ENCODE measurements at regions not wholly inside any gene's neighbourhood (a gene's known extent, or its start where the extent isn't known, plus 50 kb on each side); places are given as distances from the start of the nearest gene placed in this dataset.
A peak's percentile ranks its signal among the peaks of the same experiment; 100 is the strongest.
"Not testable (repeated sequence)": the region's sequence is repeated elsewhere in the genome, so short reads cannot be mapped to it uniquely, and the experiment has no call there.

DNA sequence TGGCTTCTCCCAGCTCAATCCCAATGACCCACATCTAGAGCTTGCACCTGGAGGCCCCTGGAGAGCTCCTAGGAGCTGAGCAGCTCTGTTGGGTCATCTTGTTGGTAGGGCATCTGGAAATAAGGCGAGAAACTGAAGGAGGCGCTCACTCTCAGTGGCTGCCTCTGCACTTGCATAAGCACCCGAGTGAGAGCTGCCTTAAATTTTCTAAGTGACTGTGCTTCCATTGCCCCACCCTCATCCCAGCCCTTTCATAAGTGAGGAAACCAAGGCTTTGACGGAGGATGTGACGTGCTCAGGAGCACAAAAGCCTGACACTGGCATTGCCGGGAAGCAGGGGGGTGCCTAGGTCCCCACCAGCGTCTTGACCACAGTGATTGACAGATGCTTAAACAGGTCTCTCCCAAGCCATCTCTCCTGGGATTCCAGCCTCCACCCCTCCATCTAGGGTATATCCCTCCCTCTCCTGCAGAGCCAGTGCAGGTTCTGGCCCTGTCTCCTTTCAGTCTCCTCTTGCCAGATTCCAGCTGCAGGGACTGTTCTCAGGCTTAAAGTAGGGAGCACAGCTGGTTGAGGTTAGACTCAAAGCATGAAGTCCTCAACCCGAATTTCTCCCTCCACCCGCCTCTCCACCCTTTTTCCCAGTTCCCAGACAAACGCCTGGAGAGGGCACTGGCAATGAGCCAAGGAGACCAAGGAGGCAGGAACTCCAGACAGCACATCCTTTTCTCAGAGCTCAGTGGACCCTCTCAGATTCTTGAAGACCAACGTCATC is 113.7 kb downstream of the IRX5 start:
- DNase-seq: no peak

DNA sequence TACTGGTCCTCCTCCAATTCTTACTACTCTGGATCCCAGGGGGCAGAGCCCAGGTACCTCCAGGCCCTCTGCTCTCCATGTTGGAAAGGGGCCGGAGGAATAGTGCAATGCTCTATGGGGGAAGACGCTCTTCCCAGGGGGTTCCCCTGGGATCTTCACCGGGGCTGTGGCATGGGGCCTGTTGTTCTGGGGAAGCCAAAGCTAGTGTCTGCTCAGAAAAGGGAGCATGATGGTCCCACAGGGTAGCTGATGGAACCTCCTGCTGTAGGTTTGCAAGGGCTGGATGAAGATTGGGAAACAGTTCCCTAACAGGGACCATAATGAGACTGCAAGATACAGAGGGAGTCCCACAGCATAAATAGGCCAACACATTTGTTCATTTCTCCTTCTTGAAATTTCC is 114.7 kb downstream of the IRX5 start:
- no peak for DNase-seq

DNA sequence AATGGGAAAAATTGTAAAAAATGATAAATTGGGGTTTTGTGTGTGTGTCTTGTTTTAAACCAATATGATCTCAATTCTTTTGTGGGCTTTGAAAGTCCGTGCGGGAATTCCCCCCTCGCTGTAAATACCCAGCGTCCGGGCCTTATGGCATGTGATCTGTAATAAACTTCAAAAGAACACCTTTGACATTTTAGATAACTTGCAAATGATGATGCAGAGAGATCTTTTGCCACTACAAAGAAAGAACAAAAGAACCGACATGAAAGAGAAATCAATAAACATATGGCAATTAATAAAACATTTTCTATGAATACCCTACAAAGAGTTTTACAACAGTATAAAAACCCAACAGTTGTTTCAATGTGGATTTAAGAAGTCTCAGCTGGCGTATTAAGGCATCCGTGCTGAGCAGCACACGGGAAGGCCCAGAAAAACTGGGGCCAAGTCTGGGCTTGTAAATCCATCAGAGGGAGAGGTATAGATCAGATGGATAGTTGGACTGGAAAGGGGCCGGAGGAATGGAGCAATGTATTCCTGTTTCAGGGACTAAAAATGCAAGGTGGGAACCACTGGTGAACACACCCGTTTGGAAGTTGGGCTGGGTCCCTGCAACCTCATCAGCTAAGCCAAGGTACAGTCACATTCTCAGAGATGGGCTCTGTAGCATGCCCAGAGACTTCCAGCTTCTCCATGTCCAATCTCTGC is 115.2 kb downstream of the IRX5 start:
- no peak for DNase-seq

DNA sequence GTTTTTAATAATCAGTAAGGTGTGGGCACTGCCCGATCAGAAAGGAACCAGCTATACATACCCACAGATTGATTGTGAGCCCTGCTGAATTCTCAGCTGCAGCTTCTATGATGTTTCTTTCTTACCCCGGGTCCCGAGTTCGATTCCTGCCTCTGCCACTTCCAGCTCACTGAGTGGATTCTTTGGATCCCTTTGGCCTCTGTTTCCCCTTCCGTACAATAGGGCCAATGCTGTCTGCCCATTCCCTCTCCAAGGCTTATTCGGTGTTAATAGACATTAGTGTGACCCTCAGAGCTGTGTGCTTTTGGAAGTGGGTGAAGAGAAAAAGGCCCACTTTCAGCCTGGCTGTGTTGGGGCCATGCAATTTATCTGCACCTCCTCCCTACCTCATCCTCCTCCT is 115.8 kb downstream of the IRX5 start:
- no peak for DNase-seq

DNA sequence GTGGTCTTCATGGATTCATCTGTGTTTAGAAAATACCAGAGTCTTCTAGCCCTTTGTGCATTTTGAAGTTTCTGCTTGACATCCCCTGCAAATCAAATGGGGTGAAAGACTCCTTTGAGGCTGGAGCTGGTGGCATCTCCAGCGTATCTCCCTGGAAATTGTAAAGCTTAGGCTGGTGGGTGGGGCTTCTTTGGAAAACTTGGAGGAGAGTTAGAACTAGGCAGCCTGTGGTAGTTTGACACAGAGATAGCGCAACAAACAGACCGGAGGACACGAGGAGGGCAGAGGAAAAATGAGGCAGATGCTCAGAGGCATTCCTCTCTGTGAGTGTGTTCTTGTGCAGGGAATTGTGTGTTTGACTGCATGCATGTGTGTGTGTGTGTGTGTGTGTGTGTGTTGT is 116.3 kb downstream of the IRX5 start:
- DNase-seq: no peak

DNA sequence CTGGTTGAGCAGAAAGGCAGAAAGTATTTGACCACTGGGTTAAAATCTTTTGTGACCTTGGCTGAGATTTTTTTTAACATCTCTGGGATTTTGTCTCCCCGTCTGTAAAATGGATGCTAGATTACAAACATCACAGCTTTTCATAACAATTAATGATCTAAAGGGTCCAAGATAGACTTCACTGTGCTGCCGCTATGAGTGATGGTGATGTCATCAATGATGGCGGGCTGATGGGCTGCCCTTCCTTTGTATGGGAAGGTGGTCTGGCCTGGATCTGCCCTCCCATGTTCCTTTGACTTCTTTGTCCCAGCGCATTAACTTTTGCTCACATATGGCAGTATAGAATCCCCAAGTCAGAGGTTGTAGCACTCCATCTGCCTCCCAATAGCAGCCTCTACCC is 116.7 kb downstream of the IRX5 start:
- no peak for DNase-seq

DNA sequence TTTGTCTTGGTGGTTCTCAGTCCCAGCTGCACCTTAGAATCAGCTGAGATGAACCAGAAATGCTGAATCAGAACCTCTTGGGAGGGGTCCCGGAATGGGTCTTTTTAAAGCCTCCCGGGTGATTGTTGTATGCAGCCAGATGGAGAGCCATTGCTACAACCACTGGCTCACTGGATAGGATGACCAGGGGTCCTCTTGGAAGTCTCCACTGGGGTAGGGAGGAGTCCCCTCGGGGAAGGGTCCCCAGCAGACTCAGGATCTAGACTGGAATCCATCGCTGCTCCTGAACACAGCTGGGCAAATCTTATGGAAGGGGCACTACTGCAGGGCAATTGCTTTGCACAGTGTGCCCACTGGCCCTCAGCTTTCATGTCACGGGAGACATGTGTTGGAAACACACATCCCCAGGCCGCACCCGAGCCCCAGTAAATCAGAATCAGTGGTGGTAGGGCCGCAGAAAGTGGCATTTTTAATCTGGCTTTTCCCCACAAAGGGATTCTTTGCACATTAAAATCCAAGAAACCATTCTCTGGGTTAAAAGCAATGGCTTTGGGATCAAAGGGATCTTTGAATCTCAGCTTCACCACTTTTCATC is 117.3 kb downstream of the IRX5 start:
- DNase-seq: no peak

DNA sequence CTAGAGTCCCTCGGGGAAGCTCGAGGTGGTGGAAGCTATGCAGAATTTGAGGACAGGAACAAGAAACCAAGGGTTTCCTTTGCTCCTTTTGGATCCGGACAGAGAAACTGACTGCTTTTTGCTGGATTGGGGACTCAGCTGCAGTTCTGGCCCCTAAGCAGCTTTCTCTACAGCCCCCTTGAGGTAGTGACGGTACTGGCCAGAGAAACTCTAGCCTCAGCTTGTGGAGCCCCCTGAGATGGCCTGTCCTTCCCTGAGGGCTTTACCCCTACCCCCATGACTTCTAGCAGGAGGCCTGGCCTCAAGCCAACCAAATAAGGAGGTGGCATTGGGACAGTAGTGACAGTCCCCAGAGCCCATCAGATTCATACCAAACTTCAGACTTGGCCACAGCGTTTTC is 118.1 kb downstream of the IRX5 start:
- DNase-seq: no peak

DNA sequence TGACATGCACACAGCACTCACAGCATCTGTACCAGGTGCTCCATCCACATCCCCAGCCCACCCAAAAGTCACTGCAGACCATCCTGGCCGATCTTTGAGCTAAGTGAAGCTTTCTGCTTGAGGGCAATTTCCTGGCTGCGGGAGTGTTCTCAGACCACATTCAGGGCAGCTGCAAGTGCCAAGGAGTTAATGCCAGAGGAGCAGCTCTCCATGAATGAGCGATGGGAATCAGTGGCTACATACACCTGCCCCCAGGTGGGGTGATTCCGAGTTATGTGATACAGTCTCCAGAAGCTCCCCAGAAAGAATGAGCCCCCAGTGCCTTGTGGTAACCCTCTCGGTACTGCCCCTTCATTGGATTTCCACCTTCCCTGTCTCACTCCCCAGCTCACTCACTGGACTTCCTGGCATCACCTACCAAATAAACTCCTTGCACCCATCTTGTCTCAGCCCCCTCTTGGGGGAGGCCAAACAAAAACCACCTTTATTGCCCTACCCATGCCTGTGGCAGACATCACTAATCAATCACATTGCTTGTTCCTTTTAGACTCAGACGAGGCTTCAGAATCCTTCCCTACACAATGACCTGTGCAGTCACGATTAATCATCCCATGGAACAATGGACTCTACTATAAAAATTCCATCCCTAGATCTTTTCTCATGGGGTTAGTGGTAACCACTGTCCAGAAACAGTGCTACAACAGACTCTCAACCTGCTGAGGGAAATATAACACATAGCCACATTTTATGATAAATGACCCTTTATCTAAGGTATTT is 121.1 kb downstream of the IRX5 start:
- DNase-seq: no peak

DNA sequence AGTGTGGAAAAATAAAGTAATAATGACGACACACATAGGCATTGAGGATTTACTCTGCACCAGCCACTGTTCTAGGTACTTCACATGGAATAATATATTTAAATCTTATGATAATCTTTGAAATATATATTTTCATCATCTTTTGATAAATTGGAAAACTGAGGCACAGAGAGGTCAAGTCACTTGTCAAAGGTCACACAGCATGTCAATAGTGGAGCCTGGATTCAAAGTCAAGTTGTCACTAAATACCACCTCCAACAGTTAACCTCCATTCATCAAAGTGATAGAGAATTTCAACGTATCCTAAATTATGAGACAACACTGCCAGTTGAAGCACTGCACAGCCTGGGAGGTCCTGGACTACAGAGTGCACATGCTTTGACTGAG is 121.7 kb downstream of the IRX5 start:
- DNase-seq: no peak

DNA sequence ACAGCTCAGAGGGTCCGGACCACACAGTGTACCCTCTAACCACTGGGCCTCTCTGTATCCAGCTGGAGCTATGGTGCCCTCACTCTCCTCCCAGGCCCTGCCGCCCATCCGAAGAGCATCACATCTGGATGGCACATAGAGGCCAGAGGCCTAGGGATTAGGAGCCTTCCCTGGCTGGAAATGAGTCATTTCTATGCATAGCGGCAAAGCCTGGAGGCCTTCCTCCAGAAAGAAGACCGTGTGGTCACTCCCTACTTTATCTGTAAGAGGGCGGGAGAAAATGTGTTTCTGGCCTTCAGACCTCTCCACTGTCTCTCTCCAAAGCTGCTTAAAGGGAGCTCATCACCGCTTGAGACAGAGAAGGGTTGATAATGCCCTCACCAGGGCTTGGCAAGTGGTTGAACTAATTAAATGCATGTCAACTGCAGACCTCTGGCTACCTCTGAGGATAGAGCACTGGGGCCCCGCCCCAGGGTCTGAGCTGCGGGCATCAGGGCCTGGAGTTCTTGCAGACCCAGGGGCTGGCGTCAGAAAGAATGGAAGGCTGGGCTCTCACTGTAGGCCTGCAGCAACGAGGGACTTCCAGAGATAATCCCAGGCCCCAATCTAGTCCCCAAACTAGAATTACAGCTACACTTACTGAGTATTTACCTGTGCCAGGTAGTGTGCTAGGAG is 122.2 kb downstream of the IRX5 start:
- no peak for DNase-seq

DNA sequence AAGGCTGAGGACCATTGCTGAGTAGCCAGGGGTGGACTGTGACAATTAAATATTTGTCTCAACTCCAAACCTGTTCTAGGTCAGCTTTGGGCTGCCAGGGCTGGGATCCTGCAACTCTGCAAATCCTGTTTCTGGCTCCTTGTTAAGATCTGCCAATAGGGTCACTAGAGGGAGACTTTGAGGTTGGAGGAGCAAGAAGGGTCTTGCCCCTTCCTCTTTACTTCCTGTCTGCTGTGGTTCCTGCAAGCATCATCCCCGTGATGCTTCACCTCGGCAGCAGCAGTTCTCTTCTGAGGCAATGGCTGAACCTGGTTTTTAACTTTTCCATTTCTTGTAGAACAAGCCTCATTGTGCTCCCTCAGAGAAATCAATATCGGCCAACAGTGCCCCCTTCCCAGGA is 124.6 kb downstream of the IRX5 start:
- no peak for DNase-seq

DNA sequence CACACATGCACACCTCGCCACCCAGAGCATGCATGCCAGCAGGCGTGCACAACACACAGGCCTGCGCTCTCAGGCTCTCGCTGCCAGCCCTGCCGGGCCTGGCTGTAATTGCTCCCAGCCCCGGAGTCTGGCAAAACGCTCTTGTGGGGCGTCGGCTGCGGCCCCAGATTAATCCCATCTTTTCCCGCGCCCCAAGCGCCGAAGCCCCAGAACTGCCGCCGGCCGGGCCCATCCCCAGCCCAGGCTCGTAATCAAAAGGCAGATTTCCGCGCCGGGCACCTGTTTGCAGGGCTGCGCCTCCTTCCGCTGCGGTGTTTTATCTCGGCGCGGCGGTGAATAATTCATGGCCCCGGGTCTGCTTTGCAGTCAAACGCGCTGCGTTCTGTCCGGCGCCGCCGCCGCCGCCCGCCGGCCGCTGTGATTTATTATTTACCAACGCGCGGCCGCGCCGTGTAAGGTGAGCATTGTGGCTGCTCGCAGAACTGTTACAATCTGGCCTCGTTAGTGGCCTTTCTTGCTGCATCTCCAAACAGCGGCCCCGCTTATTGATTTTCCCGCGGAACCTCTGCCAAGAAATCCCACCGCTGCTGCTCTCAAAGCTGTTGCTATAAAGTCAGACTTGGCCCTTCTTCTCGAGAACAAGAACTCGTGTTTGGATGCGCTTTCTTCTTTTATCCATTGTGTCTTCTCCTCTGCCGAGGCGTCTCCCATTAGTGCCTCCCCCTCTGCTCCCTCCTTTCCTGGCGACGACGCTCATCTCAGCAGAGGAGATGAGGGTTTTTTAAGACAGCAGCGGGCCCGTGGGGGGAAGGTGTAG is 126.1 kb downstream of the IRX5 start:
- DNase-seq: peak; percentile 28

DNA sequence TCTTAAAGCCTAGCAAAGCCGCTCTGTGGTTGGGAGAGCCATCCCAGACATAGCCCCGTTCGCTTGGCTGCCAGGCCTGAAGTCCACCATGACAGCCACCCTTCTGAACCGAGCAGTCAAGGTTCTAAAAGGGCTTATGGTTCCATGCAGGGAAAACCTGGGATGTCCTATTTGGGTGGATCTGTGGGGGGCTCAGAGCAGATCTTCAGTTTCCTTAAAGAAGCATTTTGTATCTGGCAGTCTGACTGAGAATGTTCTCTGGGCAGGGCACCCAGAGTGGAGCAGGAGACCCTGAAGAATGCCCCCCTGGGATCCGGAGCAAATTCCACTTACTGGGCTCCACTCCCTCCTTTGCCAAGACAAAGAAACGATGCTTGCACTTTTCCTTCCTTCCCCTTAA is 127.2 kb downstream of the IRX5 start:
- DNase-seq: no peak

DNA sequence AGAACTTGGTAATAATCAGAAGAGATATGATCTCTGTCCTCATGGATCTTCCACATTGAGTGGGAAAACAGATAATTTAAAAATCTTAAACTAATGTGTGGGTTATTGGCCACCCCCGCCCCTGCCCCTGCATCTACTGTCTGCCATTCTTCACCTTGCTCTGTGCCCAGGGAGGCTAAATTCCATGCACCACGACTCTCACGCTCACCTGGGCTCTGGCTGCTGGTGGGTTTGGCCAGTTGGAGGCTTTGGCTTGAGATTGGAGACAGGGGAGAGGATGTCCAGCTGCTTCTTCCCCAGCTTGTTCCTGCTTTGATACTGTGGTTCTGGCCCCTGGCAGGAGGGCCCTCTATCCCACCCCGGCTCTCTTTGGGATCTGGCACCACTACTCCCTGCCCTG is 127.9 kb downstream of the IRX5 start:
- no peak for DNase-seq

DNA sequence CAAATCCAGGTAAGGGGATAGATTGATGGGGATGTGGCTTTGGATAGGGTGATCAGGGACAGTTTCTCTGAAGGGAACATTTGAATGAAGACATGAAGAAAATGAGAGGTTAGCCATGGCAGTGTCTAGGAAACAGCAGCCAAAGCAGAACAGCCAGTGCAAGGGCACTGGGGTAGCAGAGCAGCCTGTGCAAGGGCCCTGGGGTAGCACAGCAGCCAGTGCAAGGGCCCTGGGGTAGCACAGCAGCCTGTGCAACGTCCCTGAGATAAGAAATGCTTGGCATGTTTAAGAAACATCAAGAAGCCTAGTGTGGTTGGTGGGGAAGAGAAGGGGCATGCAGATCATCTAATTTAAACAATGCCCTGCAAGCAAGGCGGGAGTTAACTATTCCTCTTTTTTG is 128.5 kb downstream of the IRX5 start:
- no peak for DNase-seq

DNA sequence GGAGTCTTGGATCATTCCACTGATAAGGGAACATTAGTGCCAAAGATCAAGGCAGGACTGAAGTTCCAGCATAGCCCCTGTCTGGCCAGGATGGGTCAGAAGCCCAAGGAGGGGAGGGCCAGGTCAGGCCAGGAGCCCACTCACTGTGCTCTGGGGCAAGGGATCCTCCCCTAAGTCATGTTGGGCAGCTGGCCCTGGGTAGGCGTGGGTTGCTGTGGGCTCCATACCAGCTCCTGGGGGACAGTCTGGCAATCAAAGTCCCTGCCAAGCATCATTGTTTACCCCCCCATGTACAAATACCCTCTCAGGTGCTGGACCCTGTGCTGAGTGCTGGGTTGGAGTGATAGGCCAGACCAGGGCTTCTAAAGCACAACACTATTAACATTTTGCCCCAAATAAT is 130.5 kb downstream of the IRX5 start:
- no peak for DNase-seq

DNA sequence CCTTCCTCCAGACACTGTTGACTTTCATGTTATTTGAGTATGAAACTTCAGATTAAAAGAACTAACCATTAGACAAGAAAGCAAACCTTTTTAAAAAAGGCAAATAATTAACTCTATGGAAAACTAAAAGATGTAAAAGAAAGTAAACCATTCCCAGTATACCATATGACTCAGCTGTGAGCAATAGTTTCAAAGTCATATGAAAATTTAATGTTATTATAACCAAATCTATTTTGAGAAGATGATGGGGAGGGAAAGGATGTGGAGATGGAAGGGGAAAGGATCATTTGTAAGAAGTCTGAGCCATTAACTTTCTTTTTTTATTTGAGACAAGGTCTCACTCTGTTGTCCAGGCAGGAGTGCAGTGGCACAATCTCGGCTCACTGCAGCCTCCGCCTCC is 131.8 kb downstream of the IRX5 start:
- no peak for DNase-seq

DNA sequence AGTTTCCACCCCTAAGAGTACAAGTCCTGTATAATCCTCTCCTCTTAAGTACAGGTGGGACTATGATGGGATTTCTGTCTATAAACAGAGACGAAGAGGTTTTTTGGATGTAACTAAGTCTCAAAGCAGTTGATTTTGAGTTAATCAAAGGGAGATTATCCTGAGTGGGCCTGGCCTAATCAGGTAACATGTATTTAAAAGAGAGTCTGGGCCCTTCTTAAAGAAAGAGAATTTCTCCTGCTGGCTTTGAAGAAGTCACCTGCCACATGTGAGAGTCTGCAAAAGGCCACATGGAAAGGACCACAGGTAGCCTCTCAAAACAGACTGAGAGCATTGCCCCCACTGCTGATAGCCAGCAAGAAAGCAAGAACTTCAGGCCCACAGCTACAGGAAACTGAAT is 142.3 kb downstream of the IRX5 start:
- no peak for DNase-seq

DNA sequence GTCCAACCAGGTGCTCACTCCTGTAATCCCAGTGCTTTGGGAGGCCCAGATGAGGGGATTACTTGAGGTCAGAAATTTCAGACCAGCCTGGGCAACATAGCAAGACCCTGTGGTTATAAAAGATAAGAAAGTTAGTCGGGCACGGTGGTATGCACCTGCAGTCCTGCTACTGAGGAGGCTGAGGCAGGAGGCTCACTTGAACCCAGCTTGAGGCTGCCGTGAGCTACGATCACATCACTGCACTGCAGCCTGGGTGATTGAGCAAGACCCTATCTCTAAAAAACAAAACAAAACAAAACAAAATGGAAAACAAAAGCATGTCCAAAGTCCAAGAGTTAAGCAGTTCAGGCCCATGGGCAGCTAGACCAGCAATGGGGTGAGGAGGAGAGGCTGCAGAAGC is 143.2 kb downstream of the IRX5 start:
- DNase-seq: no peak

DNA sequence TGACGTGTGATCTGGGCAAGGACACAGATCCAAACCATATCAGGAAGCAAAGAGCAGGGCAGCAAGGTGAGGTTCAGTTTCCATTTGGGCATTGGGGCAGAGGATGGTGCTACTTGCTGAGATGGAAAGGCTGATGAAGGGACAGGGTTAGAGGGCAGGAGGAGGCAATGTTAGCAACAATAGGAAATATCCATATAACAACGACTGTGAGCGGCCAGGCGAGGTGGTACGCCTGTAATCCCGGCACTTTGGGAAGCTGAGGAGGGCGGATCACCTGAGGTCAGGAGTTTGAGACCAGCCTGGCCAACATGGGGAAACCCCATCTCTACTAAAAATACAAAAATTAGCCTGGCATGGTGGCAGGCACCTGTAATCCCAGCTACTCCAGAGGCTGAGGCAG is 144.5 kb downstream of the IRX5 start:
- DNase-seq: not testable (repeated sequence)

DNA sequence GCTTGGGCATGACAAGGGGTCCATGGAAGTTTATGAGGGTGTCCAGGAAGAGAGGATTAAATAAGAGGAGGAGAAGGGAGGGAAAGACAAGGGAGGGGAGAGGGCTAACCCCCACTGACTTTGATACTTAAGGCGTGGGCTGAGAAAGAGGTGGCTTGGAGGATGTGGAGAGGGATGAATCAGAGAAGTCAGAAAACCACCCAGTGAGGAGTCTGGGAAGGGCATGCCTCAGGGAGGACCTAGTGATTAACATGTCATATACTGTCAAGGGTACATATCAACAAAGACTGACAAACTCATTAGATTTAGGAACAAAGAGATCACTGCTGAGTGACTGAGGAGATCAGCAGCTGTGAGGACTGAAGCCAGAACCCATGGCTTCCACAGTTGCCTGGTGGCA is 145.4 kb downstream of the IRX5 start:
- DNase-seq: no peak

Data from NCI-H69 (cell line).